ENCODE measurements at regions not wholly inside any gene's neighbourhood (a gene's known extent, or its start where the extent isn't known, plus 50 kb on each side); places are given as distances from the start of the nearest gene placed in this dataset.
A peak's percentile ranks its signal among the peaks of the same experiment; 100 is the strongest.

DNA sequence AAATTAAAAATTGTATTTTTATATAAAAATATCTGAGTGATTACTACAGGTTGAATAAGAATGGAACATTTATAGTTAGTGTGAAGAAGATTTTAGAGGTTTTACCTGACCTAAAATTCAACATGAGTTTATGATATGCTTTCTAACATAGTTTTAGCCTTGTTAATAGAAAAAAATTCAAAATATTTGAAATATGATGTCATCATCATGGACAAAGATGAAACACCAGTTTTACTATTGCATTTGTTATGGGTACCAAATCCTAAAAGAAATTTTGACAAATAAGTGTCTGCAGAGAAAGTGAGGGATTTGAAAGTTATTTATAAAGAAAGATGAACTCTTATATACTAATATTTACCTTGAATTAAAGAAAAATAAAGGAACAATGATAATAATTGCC, 479.7 kb downstream of the TBC1D32 start:
- no peak for ATAC-seq (replicated peaks in 6 of 8)
- peaks cover 0 to 12% of the 10 kb centered on the region in 2 donors for H3K4me1 ChIP-seq (replicated peaks in 1 of 2)
- no peak overlapping the region for H3K4me3 ChIP-seq
- in situ Hi-C loops (cut with MboI; ENCODE audit: low pct_unique_long_range_greater_than_20kb in 2 of 9, low sequenced_read_pairs in 9 of 9, unreplicated experiment in 9 of 9) = no loop called here
- no peak overlapping the region for H3K27ac ChIP-seq

DNA sequence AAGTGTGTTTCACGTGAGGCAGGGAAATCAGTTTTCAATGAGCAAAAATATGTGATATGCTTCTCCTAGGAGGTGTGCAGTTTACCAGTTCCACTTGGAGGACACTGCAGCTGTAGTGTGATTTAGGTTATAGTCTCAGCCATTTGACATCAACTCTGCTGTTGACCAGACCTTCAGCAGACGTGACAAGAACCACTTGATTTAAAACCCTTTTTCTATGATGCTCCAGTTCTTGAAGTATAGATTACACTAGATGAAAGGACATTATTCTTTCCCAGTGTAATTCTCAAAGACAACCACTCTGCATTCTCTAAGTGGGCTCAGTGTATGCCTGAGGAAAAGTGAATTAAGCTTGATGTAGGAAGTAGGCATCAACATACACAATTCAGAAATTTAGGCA, 480.8 kb downstream of the TBC1D32 start:
- H3K4me1 ChIP-seq (replicated peaks in 1 of 2) = peaks cover 0 to 12% of the 10 kb centered on the region in 2 donors
- no peak overlapping the region for H3K27ac ChIP-seq
- in situ Hi-C loops (cut with MboI; ENCODE audit: low pct_unique_long_range_greater_than_20kb in 2 of 9, low sequenced_read_pairs in 9 of 9, unreplicated experiment in 9 of 9) = no loop called here
- ATAC-seq (replicated peaks in 6 of 8) = peak in 3 of 8 experiments; percentile 72 to 83 (median 74)
- no peak overlapping the region for H3K4me3 ChIP-seq
- 0 to 47% (median 9%) methylated on average over 1 to 2 of the region's 2 CpGs; no CpG with 5 or more reads in 4 of the 10 experiments for WGBS, 10 experiments

GRCh38 chr6:120852293-120852849, 481.9 kb downstream of the TBC1D32 start:
- in situ Hi-C loops (cut with MboI; ENCODE audit: low pct_unique_long_range_greater_than_20kb in 2 of 9, low sequenced_read_pairs in 9 of 9, unreplicated experiment in 9 of 9) = no loop called here

GRCh38 chr6:120826253-120826652, 508.0 kb downstream of the TBC1D32 start:
- peaks cover 8 to 12% of the 10 kb centered on the region in 2 donors for H3K4me1 ChIP-seq (replicated peaks in 1 of 2)
- no peak overlapping the region for H3K4me3 ChIP-seq
- in situ Hi-C loops (cut with MboI; ENCODE audit: low pct_unique_long_range_greater_than_20kb in 2 of 9, low sequenced_read_pairs in 9 of 9, unreplicated experiment in 9 of 9) = no loop called here
- no peak overlapping the region for H3K27ac ChIP-seq
- 0 to 86% (median 65%) methylated on average over 1 to 2 of the region's 2 CpGs; no CpG with 5 or more reads in 2 of the 10 experiments for WGBS, 10 experiments
- ATAC-seq (replicated peaks in 6 of 8) = peak in 1 of 8 experiments; percentile 53

More at GRCh38 chr6:120852293-120852849, 481.9 kb downstream of the TBC1D32 start:
- H3K27ac ChIP-seq = no peak overlapping the region
- WGBS, 10 experiments = 0 to 44% (median 20%) methylated on average over 1 of the region's 1 CpG; no CpG with 5 or more reads in 7 of the 10 experiments
- H3K4me3 ChIP-seq = no peak overlapping the region
- peaks cover 0 to 12% of the 10 kb centered on the region in 2 donors for H3K4me1 ChIP-seq (replicated peaks in 1 of 2)
- ATAC-seq (replicated peaks in 6 of 8) = no peak

DNA sequence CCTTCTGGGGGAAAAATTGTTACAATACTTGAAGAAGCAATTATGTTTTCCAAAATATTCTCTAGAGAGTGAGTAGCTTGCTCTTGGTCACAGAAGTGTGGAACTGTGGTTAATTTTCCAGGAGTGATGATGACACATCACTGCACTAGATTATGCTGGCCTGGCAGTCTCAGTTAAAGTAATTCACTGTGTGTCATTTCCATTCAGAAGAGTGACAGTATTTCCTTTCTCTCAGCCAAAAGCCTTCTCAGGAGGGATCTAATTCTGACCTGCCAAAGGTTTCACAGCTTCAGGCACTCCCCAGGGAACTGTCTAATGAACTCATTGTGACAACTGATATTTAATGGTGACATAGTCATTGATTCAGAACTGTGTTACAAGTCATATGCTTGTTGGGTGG, 517.5 kb downstream of the TBC1D32 start:
- in situ Hi-C loops (cut with MboI; ENCODE audit: low pct_unique_long_range_greater_than_20kb in 2 of 9, low sequenced_read_pairs in 9 of 9, unreplicated experiment in 9 of 9) = no loop called here
- H3K4me3 ChIP-seq = no peak overlapping the region
- no peak overlapping the region for H3K27ac ChIP-seq
- ATAC-seq (replicated peaks in 6 of 8) = peak in 5 of 8 experiments; percentile 94 to 100 (median 99)
- H3K4me1 ChIP-seq (replicated peaks in 1 of 2) = peaks cover 2 to 5% of the 10 kb centered on the region in 2 donors

DNA sequence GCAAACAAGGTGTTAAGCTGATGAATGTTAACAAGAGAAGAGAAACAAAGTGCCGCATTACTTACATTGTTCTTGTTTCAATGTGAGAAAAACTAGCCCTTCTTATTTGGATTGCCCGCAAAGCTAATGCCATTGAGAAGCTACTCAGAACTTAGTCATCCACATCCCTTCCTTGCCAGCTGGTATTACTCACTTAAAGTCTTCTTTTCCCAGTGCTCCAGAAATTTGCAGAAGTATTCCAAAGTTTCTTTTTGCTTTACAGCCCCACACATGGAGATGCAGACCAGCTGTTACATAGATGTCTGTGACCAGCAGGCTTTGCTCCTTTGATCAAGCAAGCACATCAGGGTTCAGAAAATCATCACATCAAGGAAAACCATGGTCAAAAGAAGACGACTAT, 529.0 kb downstream of the TBC1D32 start:
- WGBS, 10 experiments = 6 to 100% (median 86%) methylated on average over 1 to 3 of the region's 3 CpGs
- Histone ChIP-seq H3K27ac (no peak overlapping the region), H3K4me1 (replicated peaks in 1 of 2) (no peaks in the 10 kb centered on the region), H3K4me3 (no peak overlapping the region)
- in situ Hi-C loops (cut with MboI; ENCODE audit: low pct_unique_long_range_greater_than_20kb in 2 of 9, low sequenced_read_pairs in 9 of 9, unreplicated experiment in 9 of 9) = no loop called here
- ATAC-seq (replicated peaks in 6 of 8) = no peak

GRCh38 chr6:120804612-120805011, 529.7 kb downstream of the TBC1D32 start:
- no peak for ATAC-seq (replicated peaks in 6 of 8)
- WGBS, 10 experiments = 39 to 100% (median 87%) methylated on average over 1 to 2 of the region's 2 CpGs; no CpG with 5 or more reads in 3 of the 10 experiments
- H3K4me3 ChIP-seq = no peak overlapping the region
- no peaks in the 10 kb centered on the region for H3K4me1 ChIP-seq (replicated peaks in 1 of 2)
- in situ Hi-C loops (cut with MboI; ENCODE audit: low pct_unique_long_range_greater_than_20kb in 2 of 9, low sequenced_read_pairs in 9 of 9, unreplicated experiment in 9 of 9) = no loop called here
- H3K27ac ChIP-seq = no peak overlapping the region

DNA sequence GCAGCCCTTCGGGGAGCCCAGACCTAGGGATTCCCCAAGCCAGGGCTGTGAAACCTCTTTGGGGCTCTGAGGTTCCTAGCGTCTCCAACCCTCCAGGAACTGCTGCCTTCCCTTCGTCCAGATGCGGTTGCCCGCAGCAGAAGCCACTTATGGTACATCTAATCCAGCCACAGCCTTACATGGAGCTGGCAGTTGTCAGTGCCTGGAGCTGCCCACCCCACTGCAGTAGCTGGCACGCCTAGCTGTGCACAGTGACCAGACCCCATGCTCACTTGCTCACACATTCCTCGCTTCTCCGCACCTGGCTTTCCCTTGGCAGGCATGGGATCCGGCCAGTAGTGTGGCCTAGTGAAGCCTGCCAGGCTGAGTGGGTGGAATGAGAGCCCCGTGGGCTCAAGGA, 547.6 kb downstream of the TBC1D32 start:
- WGBS, 10 experiments = 12 to 100% (median 60%) methylated on average over 1 to 8 of the region's 10 CpGs; no CpG with 5 or more reads in 2 of the 10 experiments
- H3K4me1 ChIP-seq (replicated peaks in 1 of 2) = no peaks in the 10 kb centered on the region
- H3K27ac ChIP-seq = no peak overlapping the region
- ATAC-seq (replicated peaks in 6 of 8) = no peak
- in situ Hi-C loops (cut with MboI; ENCODE audit: low pct_unique_long_range_greater_than_20kb in 2 of 9, low sequenced_read_pairs in 9 of 9, unreplicated experiment in 9 of 9) = no loop called here
- H3K4me3 ChIP-seq = no peak overlapping the region

DNA sequence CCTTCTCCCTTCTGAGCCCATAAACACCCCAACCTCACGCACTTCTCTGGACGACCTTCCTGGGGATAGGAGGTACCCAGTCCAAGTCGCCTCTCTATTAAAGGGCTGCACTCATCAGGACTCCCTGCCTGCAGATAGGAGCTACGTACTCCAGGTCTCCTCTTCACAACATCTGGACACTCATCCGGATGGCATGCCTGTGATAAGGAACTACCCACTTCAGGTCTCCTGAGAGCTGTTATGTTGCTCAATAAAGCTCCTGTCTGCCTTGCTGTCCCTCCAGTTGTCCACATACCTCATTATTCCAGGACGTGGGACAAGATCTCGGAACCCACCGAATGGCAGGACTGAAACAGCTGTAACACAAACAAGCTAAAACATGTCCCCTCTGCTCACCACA, 548.0 kb downstream of the TBC1D32 start:
- no peak overlapping the region for H3K27ac ChIP-seq
- ATAC-seq (replicated peaks in 6 of 8) = no peak
- H3K4me3 ChIP-seq = no peak overlapping the region
- in situ Hi-C loops (cut with MboI; ENCODE audit: low pct_unique_long_range_greater_than_20kb in 2 of 9, low sequenced_read_pairs in 9 of 9, unreplicated experiment in 9 of 9) = no loop called here
- 42 to 93% (median 87%) methylated on average over 2 to 8 of the region's 8 CpGs; no CpG with 5 or more reads in 7 of the 10 experiments for WGBS, 10 experiments
- H3K4me1 ChIP-seq (replicated peaks in 1 of 2) = no peaks in the 10 kb centered on the region

- no peak for ATAC-seq (replicated peaks in 6 of 8)
- Histone ChIP-seq H3K4me1 (replicated peaks in 1 of 2) (no peaks in the 10 kb centered on the region), H3K4me3 (no peak overlapping the region), H3K27ac (no peak overlapping the region)
- 0 to 100% (median 71%) methylated on average over 1 to 5 of the region's 7 CpGs; no CpG with 5 or more reads in 2 of the 10 experiments for whole genome bisulfite sequencing, 10 experiments
- in situ Hi-C loops (cut with MboI; ENCODE audit: low pct_unique_long_range_greater_than_20kb in 2 of 9, low sequenced_read_pairs in 9 of 9, unreplicated experiment in 9 of 9) = no loop called here
Measured at GRCh38 chr6:120785459-120786086, 548.7 kb downstream of the TBC1D32 start.

DNA sequence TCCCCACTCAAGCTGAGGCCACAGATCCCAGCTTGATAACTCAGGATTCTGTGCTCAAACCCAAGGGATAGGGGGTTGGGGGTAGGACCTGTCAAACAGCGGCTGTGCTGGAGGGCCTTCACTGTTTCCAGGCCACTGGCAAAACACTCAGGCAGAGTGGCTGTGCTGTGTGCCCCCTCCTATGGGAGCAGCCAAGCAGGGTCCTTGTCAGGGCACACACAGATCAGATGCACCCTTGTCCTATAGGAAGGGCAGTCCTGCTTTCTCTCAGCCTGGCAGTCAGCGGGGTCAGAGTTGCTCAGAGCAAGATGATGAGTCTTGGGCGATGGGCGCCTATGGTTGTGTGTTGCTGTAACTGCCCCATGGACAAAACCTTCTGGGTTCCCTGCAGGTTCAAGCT, 554.8 kb downstream of the TBC1D32 start:
- Histone ChIP-seq H3K4me1 (replicated peaks in 1 of 2) (peaks cover 0 to 14% of the 10 kb centered on the region in 2 donors), H3K4me3 (no peak overlapping the region), H3K27ac (no peak overlapping the region)
- WGBS, 10 experiments = 10 to 100% (median 65%) methylated on average over 1 to 4 of the region's 4 CpGs; no CpG with 5 or more reads in 5 of the 10 experiments
- no peak for ATAC-seq (replicated peaks in 6 of 8)
- in situ Hi-C loops (cut with MboI; ENCODE audit: low pct_unique_long_range_greater_than_20kb in 2 of 9, low sequenced_read_pairs in 9 of 9, unreplicated experiment in 9 of 9) = no loop called here

DNA sequence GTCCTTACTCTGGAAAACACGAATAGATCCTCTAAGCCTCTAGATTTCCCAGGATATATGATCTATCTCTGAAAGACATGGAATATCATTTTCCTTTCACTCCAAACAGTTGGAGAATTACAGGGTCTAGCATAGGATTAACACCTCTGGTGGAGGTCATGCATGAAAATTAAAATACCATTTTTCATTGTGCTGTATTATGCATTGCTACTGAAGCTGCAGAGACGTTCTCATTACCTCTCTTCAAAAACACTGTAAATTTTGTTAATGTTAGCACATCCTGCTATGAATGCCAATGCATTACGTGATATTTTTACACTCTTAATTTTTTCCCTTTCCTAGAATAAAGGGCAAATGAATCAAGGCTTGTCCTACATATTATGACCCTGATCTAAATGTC, 558.6 kb downstream of the TBC1D32 start:
- in situ Hi-C loops (cut with MboI; ENCODE audit: low pct_unique_long_range_greater_than_20kb in 2 of 9, low sequenced_read_pairs in 9 of 9, unreplicated experiment in 9 of 9) = no loop called here
- Histone ChIP-seq H3K4me3 (no peak overlapping the region), H3K4me1 (replicated peaks in 1 of 2) (peaks cover 0 to 16% of the 10 kb centered on the region in 2 donors), H3K27ac (no peak overlapping the region)
- peak in 3 of 8 experiments; percentile 80 to 95 (median 83) for ATAC-seq (replicated peaks in 6 of 8)
- 0 to 79% (median 58%) methylated on average over 1 to 3 of the region's 3 CpGs for WGBS, 10 experiments

DNA sequence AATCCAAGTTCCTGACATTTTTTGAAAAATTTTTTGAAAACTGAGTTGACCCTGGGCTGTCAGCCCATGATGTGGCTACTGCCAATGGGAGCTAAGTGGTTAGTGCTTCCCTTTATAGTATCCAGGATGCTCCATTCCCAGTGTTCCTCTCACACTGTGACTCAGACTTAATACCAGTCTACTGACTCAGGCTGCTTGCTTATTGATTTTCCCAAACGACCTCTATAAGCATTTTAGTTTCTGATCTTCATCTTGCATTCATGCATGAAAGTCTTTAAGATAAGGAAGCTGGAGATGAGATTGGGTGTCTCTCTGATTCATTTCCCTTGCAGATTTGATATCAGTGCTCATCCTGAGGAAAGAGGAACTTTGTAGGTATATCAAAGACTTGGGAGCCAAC, 560.0 kb downstream of the TBC1D32 start:
- H3K4me3 ChIP-seq = no peak overlapping the region

GRCh38 chr6:120771019-120771418, 563.3 kb downstream of the TBC1D32 start:
- in situ Hi-C loops (cut with MboI; ENCODE audit: low pct_unique_long_range_greater_than_20kb in 2 of 9, low sequenced_read_pairs in 9 of 9, unreplicated experiment in 9 of 9) = no loop called here
- H3K4me1 ChIP-seq (replicated peaks in 1 of 2) = peaks cover 0 to 9% of the 10 kb centered on the region in 2 donors
- WGBS, 10 experiments = 34 to 100% (median 89%) methylated on average over 2 to 4 of the region's 4 CpGs
- no peak overlapping the region for H3K4me3 ChIP-seq
- H3K27ac ChIP-seq = no peak overlapping the region
- ATAC-seq (replicated peaks in 6 of 8) = no peak

More for the DNA sequence above, 560.0 kb downstream of the TBC1D32 start:
- H3K27ac ChIP-seq = no peak overlapping the region
- peaks cover 0 to 16% of the 10 kb centered on the region in 2 donors for H3K4me1 ChIP-seq (replicated peaks in 1 of 2)
- 0 to 100% (median 0%) methylated on average over 1 of the region's 1 CpG; no CpG with 5 or more reads in 5 of the 10 experiments for WGBS, 10 experiments
- peak in 1 of 8 experiments; percentile 31 for ATAC-seq (replicated peaks in 6 of 8)
- in situ Hi-C loops (cut with MboI; ENCODE audit: low pct_unique_long_range_greater_than_20kb in 2 of 9, low sequenced_read_pairs in 9 of 9, unreplicated experiment in 9 of 9) = no loop called here

Measured in motor neuron (in vitro differentiated cells).